GM18951 (cell line): ENCODE measurements at regions not wholly inside any gene's neighbourhood (a gene's known extent, or its start where the extent isn't known, plus 50 kb on each side); places are given as distances from the start of the nearest gene placed in this dataset.

Experiments
- POLR2A ChIP-seq: IDR thresholded peaks from 4 replicates; pipeline ENCODE4 v1.6.1; 2011; ENCODE audit warnings: mild to moderate bottlenecking; ENCODE audit not compliant: insufficient read length, insufficient read depth; ENCODE audit errors: extremely low read depth
- in situ Hi-C: fragments of 300-500 bp; cut with MboI; formaldehyde crosslinking; loops from one replicate; pipeline ENCODE4 v1.12.0; 2022; ENCODE audit warnings: low sequenced_read_pairs, mixed read lengths, inconsistent platforms; ENCODE audit not compliant: unreplicated experiment

DNA sequence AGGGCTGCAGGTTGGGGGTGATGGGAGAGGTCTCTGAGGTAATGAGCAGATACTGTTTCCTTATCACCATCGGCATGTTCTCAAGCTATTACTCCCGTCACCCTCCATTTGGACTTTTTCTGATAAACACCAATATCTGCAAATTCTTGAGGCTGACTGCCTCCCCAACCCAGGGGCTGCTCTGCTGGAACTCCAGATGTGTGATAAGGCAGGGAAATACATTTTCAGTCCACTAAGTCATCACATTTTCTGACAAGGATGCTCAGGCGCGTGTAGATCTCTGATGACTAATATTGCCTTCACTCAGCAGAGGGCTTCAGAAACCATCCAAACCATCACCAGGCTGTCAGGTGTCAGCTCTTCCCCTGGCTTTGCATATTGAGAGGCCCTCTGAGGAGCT, 215.0 kb upstream of the POU3F1 start:
- in situ Hi-C loops, result no loop called here
- TF ChIP-seq POLR2A, result no peak

GRCh38 chr1:38258085-38258627, 211.6 kb upstream of the POU3F1 start:
- in situ Hi-C loops, result no loop called here
- no peak for TF ChIP-seq POLR2A

DNA sequence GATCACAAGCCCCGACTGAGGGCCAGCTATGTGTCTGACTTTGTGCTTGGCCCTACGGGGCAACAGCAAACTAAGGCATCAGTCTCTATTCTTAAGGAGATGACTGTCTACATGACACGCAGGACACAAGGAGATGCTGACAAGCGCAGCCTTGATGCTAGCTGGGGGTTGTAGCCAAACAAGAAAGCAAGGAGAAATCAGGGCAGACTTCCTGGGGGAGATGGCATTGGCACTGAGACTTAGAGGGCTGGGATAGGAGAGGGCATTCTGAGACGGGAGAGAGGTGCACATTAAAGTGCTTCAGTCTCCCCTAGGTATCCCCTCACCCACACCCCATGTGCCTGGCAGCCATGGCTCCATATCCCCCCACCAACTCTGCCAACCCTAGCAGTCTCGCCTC, 210.8 kb upstream of the POU3F1 start:
- no peak for TF ChIP-seq POLR2A
- in situ Hi-C loops, result no loop called here

- TF ChIP-seq POLR2A, result no peak
- in situ Hi-C loops, result no loop called here
These were observed 209.5 kb upstream of the POU3F1 start for GRCh38 chr1:38256072-38256471.

DNA sequence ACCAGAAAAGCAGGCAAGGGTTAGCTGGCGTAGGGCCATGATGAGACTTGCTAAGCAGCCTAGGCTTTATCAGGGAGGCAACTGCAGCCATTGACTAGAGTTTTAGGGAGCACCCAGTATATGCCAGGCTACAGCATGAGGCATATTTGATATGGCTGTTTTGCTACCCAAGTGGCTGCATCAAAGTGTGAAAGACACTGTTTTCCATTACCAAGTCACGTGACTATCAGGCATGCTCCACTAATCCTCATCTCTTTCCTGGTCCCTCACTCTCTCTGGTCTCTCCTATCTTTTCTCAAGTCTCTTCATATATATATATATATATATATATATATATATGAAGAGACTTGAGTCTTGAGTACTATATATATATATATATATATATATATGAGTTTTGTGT, 206.7 kb upstream of the POU3F1 start:
- no peak for TF ChIP-seq POLR2A
- in situ Hi-C loops, result no loop called here

GRCh38 chr1:38250356-38250755, 203.8 kb upstream of the POU3F1 start:
- in situ Hi-C loops, result no loop called here
- no peak for TF ChIP-seq POLR2A

GRCh38 chr1:38249001-38249400, 202.4 kb upstream of the POU3F1 start:
- in situ Hi-C loops, result no loop called here

DNA sequence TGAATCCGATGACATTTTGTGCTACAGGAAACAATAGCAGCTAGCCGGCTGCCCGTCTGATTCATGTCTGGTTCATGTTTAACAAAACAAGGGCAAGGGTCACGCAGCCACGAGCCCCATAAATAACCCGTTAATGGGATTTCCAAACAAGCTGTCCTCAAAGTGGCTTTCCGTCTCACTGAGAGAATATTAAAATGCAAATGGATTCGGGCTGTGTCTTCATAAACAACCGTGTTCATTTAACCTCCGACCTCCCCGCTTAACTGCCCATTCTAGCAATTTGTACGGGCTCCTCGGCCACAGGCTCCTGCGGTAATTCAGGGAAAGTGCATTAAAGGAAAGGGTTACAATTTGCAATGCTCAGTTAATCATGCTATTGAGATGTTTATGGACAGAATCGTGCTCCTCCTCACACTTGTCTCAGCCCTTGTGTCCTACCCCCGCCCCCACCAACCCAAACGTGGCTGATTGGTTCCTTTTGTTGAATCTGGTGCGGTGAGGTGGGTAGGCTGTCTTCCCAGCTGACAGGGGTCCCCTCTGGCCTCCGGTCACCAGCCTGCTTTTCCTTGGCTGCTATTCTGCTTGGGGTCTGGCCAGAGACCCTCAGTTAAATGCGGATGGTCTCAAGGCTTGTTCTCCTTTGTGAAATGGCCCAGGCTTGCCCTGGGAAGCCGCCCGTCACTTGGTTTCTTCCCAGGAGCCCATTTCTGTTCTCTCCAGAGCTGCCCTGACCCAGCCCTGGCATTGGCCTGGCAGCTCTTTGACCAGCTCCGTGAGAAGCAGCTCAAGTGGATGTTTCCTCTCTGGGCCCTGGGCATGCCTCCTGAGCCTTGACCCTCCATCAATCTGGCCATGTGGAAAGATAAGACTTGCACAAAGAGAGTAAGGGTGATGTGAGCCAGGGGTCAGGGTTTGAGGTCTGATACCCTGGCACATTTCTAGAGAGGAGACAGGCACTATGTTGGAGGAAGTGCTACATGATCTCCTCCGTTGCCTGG, 200.7 kb upstream of the POU3F1 start:
- no peak for TF ChIP-seq POLR2A
- in situ Hi-C loops, result no loop called here

More at GRCh38 chr1:38249001-38249400, 202.4 kb upstream of the POU3F1 start:
- no peak for TF ChIP-seq POLR2A

GRCh38 chr1:38244218-38244845, 197.7 kb upstream of the POU3F1 start:
- TF ChIP-seq POLR2A, result no peak
- in situ Hi-C loops, result no loop called here

- in situ Hi-C loops, result no loop called here
- TF ChIP-seq POLR2A, result no peak
These were observed 196.5 kb upstream of the POU3F1 start for GRCh38 chr1:38243106-38243505.

DNA sequence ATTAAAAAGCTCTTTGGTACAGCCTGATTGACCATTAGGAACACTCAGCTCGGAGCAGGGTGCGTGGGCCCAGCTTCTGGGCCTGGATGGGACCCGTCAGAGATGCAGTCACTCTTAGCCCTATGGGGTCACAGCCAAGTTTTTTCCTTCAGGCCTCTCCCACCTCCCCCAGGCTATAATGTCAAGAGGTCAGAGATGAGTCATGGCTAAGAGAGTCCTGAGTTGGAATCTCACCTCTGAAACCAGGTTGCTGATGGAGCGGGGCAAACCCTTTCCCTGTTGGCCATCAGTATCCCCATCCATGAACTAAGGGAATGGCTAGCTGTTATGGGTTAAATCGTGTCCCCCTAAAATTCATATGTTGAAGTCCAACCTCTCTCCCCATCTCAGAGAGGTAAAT, 195.9 kb upstream of the POU3F1 start:
- no peak for TF ChIP-seq POLR2A
- in situ Hi-C loops, result no loop called here

DNA sequence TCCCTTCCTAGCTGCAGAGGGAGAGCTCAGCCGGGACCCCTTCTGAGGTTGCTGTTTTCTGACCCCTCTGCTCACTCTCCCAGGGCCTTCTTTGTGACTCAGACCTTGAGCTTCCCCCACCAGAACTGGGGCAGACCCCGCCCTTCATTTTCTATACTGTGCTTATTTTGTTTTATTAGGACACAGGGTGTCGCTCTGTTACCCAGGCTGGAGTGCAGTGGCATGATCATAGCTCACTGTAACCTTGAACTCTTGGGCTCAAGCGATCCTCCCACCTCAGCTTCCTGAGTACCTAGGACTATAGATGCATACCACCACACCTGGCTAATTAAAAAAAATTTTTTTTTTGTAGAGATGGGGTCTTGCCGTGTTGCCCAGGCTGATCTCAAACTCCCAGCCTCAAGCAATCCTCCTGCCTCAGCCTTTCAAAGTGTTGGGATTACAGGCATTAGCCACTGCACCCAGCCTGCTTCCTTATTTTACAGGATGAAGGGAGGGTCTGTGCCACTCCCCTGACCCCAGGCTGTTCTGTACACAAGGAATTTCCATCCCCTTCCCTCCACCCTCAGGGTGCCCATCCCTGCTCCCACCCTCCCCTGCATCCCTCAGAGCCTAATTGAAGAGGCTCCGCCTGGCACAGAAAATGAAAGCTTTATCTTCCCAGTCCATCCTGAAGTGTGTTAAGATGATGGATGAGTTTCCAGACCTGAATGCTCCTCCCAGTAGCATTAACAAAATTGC, 195.2 kb upstream of the POU3F1 start:
- in situ Hi-C loops, result no loop called here
- no peak for TF ChIP-seq POLR2A

DNA sequence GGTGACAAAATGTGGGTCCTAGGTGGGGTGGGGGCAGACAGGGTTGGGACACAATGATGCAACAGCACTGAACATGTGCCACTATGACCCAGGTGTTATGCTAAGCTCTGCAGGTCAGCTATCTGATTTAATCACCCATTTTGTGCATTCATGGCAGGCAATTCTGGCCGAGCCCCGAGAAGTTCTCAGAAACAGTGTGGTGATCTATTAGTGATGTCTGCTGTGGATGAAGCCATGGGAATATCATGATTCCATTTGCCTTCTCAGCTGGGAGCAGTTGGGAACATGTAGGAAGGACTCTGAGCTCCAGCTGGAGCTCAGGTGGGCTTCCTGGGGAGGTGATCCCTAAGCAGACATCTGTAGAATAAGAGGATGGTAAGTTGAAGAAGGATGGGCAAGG, 194.0 kb upstream of the POU3F1 start:
- TF ChIP-seq POLR2A, result no peak
- in situ Hi-C loops, result no loop called here

DNA sequence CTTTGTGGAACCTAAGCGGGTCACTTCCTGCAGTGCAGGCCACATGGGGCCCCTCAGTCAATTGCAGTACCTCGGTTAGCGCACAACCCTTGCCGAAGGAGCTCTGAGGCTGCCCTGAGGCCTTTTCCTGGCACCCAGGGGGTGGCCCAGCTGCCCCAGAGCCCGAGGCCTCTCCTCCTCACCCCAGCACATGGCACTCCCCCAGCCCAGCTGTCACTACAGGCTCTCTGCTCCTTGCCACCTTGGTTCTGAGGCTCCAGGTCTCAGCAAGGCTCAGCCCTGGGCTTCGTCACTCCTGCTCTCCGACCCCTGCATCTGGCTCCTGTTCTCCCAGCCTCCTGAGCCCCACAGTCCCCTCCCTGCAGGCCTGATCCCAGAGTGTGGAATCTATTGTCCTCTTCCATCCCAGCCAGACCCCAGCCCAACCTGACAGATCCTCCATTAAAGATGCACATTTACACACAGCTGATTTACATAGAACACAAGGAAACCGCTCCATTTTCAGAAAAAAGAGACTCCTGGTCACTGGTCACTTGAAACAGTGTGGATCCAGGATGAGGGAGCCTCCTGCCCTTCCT, 192.8 kb upstream of the POU3F1 start:
- in situ Hi-C loops, result no loop called here
- no peak for TF ChIP-seq POLR2A
